ENCODE measurements at regions not wholly inside any gene's neighbourhood (a gene's known extent, or its start where the extent isn't known, plus 50 kb on each side); places are given as distances from the start of the nearest gene placed in this dataset.

DNA sequence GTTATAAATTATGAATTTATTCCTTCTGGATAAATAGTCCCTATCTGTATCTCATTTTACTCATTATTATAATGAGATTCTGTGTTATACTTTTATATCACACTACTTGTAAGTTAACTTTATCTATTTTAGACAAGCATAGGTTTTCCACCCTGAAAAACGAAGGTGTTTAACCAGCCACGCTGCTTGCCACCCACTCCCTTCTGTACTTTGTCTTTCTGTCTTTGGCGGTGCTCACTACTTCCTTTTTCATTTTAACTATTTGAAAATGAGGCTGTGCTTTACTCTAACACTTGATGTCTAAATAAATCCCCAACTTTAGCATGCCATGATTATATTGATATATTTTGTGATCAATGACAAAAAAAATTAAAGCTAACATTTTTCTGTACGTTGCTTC, 952.9 kb downstream of the DNAJB9 start:
- TF ChIP-seq, protein P1, sequence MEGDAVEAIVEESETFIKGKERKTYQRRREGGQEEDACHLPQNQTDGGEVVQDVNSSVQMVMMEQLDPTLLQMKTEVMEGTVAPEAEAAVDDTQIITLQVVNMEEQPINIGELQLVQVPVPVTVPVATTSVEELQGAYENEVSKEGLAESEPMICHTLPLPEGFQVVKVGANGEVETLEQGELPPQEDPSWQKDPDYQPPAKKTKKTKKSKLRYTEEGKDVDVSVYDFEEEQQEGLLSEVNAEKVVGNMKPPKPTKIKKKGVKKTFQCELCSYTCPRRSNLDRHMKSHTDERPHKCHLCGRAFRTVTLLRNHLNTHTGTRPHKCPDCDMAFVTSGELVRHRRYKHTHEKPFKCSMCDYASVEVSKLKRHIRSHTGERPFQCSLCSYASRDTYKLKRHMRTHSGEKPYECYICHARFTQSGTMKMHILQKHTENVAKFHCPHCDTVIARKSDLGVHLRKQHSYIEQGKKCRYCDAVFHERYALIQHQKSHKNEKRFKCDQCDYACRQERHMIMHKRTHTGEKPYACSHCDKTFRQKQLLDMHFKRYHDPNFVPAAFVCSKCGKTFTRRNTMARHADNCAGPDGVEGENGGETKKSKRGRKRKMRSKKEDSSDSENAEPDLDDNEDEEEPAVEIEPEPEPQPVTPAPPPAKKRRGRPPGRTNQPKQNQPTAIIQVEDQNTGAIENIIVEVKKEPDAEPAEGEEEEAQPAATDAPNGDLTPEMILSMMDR (IDR thresholded peaks at IDR 0.05; ENCODE audit: low read depth, low read length, missing control alignments): no peak
- DNase-seq: no peak
- in situ Hi-C loops (cut with HindIII; ENCODE audit: low pct_ligation_motif_present, low sequenced_read_pairs): no loop called here
- H3K36me3 ChIP-seq (replicated peaks): no peaks in the 10 kb centered on the region
- H3K4me3 ChIP-seq (ENCODE audit: low read depth, low read length): no peak overlapping the region
- no peak overlapping the region for H3K27ac ChIP-seq
- no peaks in the 10 kb centered on the region for H3K27me3 ChIP-seq (replicated peaks)

DNA sequence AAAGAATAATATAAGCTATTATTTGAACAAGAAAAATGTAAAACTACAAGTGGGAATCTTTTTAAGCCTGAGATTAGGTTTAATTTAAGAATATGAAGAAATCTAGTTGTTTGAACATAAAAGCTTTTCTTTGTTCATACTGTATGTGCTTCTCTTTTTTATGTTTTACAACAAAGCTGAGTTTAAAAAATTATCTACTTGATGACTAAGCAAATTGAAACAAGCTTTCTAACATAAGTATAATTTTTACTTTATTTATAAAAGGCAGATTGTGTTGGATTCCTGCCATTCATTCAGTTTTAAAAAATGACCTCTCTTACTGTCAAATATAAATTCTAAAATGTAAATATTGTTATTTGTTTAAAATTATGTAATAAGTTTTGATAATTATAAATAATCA, 958.2 kb downstream of the DNAJB9 start:
- no peaks in the 10 kb centered on the region for H3K27me3 ChIP-seq (replicated peaks)
- DNase-seq: no peak
- H3K4me3 ChIP-seq (ENCODE audit: low read depth, low read length): no peak overlapping the region
- H3K27ac ChIP-seq: no peak overlapping the region
- TF ChIP-seq, protein P1 (IDR thresholded peaks at IDR 0.05; ENCODE audit: low read depth, low read length, missing control alignments): no peak
- in situ Hi-C loops (cut with HindIII; ENCODE audit: low pct_ligation_motif_present, low sequenced_read_pairs): no loop called here
- no peaks in the 10 kb centered on the region for H3K36me3 ChIP-seq (replicated peaks)

- in situ Hi-C loops (cut with HindIII; ENCODE audit: low pct_ligation_motif_present, low sequenced_read_pairs): no loop called here
- H3K27me3 ChIP-seq (replicated peaks): no peaks in the 10 kb centered on the region
- TF ChIP-seq, protein P1 (IDR thresholded peaks at IDR 0.05; ENCODE audit: low read depth, low read length, missing control alignments): no peak
- DNase-seq: no peak
- no peak overlapping the region for H3K27ac ChIP-seq
- H3K36me3 ChIP-seq (replicated peaks): no peaks in the 10 kb centered on the region
- H3K4me3 ChIP-seq (ENCODE audit: low read depth, low read length): no peak overlapping the region
Observed at GRCh38 chr7:109529712-109530111, 960.0 kb downstream of the DNAJB9 start.

GRCh38 chr7:109532262-109532992, 962.8 kb downstream of the DNAJB9 start:
- Histone ChIP-seq H3K4me3 (ENCODE audit: low read depth, low read length) (no peak overlapping the region), H3K27me3 (replicated peaks) (no peaks in the 10 kb centered on the region), H3K27ac (no peak overlapping the region), H3K36me3 (replicated peaks) (no peaks in the 10 kb centered on the region)
- TF ChIP-seq, protein P1 (IDR thresholded peaks at IDR 0.05; ENCODE audit: low read depth, low read length, missing control alignments): no peak
- no peak for DNase-seq
- in situ Hi-C loops (cut with HindIII; ENCODE audit: low pct_ligation_motif_present, low sequenced_read_pairs): no loop called here

DNA sequence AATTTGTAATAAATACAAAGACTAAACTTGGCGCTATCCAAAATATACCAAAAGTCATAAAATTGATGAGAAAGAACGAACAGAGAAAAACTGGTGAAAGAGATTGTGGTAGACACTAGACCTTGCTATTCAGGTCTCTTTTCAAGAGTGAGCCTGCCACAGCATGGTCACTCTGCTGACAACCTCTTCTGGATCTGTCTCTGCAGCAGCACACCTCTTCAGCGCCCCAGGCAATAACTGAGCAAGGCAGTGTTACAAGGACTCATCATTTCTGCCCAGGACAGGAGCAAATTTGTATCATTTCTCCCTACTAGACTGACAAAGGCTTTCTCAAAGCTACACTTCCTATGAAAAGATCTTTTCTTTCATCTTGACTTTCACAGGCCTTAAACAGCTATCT, 976.0 kb downstream of the DNAJB9 start:
- Histone ChIP-seq H3K27ac (no peak overlapping the region), H3K36me3 (replicated peaks) (no peaks in the 10 kb centered on the region), H3K4me3 (ENCODE audit: low read depth, low read length) (no peak overlapping the region), H3K27me3 (replicated peaks) (no peaks in the 10 kb centered on the region)
- in situ Hi-C loops (cut with HindIII; ENCODE audit: low pct_ligation_motif_present, low sequenced_read_pairs): no loop called here
- TF ChIP-seq, protein P1 (IDR thresholded peaks at IDR 0.05; ENCODE audit: low read depth, low read length, missing control alignments): no peak
- no peak for DNase-seq
